ENCODE measurements at regions not wholly inside any gene's neighbourhood (a gene's known extent, or its start where the extent isn't known, plus 50 kb on each side); places are given as distances from the start of the nearest gene placed in this dataset.

- TF ChIP-seq CTCF (IDR thresholded peaks at IDR 0.05) (no peak), POLR2A (IDR thresholded peaks at IDR 0.05) (no peak)
These were observed 550.5 kb upstream of the GBE1 start for GRCh38 chr3:82311901-82312300.

All from heart left ventricle (tissue), 13 donors.